ENCODE measurements at regions not wholly inside any gene's neighbourhood (a gene's known extent, or its start where the extent isn't known, plus 50 kb on each side); places are given as distances from the start of the nearest gene placed in this dataset.
"Not testable (repeated sequence)": the region's sequence is repeated elsewhere in the genome, so short reads cannot be mapped to it uniquely, and the experiment has no call there.

DNA sequence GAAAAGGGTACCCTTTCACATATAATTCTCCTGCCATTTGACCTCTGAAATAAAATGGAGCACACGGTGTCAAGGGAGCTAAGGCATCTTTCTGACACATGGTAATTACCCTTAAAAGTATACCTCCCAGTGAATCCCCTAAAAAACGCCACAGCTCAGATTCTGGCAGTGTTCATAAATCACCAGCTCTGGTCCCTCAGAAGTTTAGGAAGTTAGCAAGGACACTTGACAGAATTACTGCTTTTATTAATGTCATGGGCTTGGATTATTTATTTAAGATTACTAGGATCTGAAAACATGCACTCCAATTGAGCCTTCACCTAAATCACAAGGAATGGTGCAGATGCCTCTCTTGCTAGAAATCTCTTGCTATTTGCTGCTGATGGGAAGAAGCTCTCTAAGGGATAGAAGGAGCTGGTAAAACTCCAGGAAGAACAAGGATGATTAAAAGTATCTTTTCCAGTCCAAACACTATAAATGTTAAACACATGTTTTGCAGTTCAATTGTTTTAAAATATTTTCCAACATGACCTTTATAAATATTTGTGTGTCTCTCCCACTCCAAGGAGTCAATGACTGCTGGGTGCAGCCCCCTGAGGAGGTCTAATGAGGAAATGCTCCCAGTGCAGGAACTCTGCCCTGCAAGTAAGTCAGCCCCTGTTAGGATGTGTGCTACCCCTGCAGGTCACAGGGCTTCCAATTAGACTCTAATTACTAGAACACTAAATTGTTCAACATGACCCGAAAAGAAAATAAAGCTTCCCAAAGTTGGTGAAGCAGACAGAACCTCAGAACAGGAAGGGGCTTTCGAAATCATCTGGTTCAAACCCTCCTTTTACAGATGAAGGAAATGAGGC lies 230.3 kb downstream of the TFAP2A start:
- in situ Hi-C loops (cut with MboI; ENCODE audit: low sequenced_read_pairs), result no loop called here

- in situ Hi-C loops (cut with MboI; ENCODE audit: low sequenced_read_pairs), result no loop called here
Measured at GRCh38 chr6:10180138-10181074, 234.5 kb downstream of the TFAP2A start.

DNA sequence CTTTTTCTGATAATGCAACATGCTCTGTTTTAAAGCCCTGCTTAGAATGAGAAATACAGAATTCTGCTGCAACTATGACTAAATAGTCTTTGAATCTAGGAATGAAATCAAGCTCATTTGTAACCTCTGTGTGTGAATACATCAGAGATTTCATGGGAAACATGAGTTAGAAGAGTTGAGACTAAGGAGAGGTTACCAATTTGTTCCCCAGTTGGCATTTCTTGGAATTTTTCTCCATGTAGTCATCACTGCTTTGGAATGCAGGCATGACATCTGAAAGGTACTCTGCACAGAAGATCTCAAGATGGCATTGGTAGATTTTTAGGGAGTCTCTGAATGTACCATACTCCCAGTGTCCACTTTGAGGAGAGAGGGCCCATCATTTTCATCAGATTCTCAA lies 237.2 kb downstream of the TFAP2A start:
- in situ Hi-C loops (cut with MboI; ENCODE audit: low sequenced_read_pairs), result no loop called here

- in situ Hi-C loops (cut with MboI; ENCODE audit: low sequenced_read_pairs), result no loop called here
Measured at GRCh38 chr6:10175362-10175761, 239.5 kb downstream of the TFAP2A start.

- in situ Hi-C loops (cut with MboI; ENCODE audit: low sequenced_read_pairs), result no loop called here
Measured at GRCh38 chr6:10174761-10175160, 240.1 kb downstream of the TFAP2A start.

DNA sequence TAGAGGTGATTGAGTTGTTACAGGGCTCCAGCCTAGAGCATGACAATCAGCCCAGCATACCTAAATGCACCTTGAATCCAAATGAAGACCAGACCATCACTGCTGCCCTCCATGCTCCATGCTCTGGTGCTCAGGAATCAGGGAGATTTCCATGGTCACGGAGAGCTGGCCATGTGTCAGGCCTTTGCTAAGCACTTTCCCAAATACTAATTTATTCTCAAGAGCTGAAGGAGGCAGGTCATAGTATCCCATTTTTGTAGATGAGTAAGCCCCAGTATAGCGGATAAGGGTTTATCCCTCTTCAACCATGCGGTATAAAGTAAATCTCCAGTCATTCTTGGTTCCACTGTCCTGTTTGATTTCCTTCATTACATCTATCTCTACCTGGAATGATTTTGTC lies 240.8 kb downstream of the TFAP2A start:
- in situ Hi-C loops (cut with MboI; ENCODE audit: low sequenced_read_pairs), result no loop called here

DNA sequence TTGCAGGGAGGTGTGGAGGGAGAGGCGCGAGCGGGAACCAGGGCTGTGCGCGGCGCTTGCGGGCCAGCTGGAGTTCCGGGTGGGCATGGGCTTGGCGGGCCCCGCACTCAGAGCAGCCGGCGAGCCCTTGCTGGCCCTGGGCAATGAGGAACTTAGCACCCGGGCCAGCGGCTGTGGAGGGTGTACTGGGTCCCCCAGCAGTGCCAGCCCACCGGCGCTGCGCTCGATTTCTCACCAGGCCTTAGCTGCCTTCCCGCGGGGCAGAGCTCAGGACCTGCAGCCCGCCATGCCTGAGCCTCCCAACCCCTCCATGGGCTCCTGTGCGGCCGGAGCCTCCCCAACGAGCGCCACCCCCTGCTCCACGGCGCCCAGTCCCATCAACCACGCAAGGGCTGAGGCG lies 243.2 kb downstream of the TFAP2A start:
- in situ Hi-C loops (cut with MboI; ENCODE audit: low sequenced_read_pairs), result not testable (repeated sequence)

DNA sequence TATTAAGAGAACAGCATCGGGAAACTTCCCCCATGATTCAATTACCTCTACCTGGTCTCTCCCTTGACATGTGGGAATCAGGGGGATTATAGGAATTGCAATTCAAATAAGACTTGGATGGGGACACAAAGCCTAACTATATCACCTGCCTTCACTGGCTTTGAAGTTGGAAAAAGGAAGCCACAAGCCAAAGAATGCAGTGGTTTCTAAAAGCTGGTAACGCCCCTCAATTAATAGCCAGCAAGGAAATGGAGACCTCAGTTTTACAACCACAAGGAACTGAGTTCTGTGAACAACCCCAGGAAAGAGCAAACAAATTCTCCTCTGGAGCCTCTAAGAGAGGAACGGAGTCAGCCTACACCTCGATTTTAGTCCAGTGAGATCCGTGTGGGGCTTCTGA lies 244.1 kb downstream of the TFAP2A start:
- in situ Hi-C loops (cut with MboI; ENCODE audit: low sequenced_read_pairs), result no loop called here

DNA sequence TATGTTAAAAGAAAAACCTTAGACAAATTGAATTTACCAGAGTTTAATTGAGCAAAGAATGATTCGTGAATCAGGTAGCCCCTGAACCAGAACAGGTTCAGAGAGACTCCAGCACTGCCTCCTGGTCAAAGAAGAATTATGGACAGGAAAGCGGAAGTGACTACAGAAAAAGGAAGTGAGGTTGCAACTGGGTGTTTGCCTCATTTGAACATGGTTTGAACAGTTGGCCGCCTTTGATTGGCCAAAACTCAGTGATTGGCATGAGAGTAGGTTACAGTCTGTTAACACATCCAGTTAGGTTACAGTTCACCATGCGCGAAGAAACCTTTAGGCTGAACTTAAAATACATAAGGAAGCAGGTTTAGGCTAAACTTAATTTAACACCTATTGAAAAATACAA lies 248.8 kb downstream of the TFAP2A start:
- in situ Hi-C loops (cut with MboI; ENCODE audit: low sequenced_read_pairs), result no loop called here

DNA sequence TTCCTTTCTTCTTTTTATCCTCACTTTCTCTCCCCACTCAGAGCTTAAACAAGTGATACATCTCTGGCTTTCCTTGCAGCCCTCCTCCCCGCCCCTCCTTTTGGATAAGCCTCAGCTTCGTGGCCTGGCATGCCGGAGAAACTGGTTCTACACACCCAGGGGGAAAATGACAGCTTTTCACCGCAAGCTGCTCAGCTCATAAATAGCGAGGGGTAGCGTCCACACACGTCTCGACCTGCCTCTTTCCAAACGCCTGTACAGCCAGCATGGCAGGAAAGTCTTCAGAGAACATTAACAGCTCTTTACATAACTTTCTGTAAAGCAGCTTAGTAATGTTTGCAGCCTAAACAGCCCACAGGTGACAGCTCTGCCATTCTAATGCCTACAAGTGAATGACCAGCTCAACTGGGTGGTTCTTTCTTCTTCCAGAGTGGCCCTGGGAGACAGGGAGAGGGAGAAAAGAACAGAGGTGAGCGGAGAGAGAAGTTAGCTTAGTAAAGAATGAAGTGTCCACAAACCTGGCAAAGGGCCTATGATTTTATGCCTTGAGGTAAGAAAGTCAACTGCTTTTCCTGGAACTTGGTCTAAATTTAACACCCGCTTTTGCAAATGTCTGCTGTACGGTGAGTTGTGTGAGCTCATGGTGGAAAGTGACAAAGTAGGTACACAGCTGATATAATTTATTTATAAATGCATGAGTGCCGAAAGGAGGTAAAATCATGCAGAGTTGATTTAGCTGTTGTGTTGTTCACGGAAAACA lies 251.5 kb downstream of the TFAP2A start:
- in situ Hi-C loops (cut with MboI; ENCODE audit: low sequenced_read_pairs), result no loop called here

GRCh38 chr6:10156875-10157274 lies 258.0 kb downstream of the TFAP2A start:
- in situ Hi-C loops (cut with MboI; ENCODE audit: low sequenced_read_pairs), result no loop called here

GRCh38 chr6:10154251-10154650 lies 260.6 kb downstream of the TFAP2A start:
- in situ Hi-C loops (cut with MboI; ENCODE audit: low sequenced_read_pairs), result no loop called here

GRCh38 chr6:10151144-10151915 lies 263.5 kb downstream of the TFAP2A start:
- in situ Hi-C loops (cut with MboI; ENCODE audit: low sequenced_read_pairs), result no loop called here

- in situ Hi-C loops (cut with MboI; ENCODE audit: low sequenced_read_pairs), result no loop called here
Measured at GRCh38 chr6:10149603-10150002, 265.3 kb downstream of the TFAP2A start.

- in situ Hi-C loops (cut with MboI; ENCODE audit: low sequenced_read_pairs), result no loop called here
Measured at GRCh38 chr6:10146715-10147451, 268.0 kb downstream of the TFAP2A start.

DNA sequence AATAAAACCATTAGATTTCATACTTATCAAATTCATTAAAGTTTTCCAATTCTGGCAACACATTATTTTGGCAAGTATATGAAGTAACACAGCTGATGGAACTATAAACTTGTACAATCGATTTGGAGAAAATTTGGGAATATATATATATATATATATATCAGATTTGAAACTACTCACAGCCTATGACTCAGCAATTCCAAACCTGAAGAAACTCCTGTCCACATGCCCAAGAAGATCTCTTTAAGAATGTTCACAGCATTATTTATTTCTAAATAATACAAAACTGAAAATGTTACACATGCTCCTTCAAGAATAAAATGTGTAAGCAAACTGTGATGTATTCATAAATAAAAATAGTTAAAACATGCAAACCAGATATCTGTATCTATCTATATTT lies 270.1 kb downstream of the TFAP2A start:
- in situ Hi-C loops (cut with MboI; ENCODE audit: low sequenced_read_pairs), result no loop called here

- in situ Hi-C loops (cut with MboI; ENCODE audit: low sequenced_read_pairs), result no loop called here
Measured at GRCh38 chr6:10141746-10142443, 273.0 kb downstream of the TFAP2A start.

- in situ Hi-C loops (cut with MboI; ENCODE audit: low sequenced_read_pairs), result no loop called here
Measured at GRCh38 chr6:10140824-10141223, 274.1 kb downstream of the TFAP2A start.

DNA sequence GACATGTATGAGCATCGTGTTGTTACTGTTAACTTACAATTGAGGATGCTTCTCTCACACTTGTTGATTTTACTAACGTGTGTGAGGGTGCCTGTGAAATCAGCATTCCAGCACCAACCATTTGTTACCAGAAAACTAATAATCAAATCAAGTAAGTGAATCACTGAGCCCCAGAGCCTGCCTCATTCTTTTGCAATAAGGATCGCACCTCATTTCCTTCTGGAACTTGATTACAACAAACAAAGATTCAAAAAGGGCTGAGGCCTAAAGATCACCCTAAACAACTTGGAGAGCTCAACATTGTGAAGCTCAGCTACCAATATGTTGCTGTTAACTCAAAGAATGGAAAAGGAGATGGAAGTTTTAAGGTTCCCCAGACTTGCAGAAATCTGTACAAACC lies 274.7 kb downstream of the TFAP2A start:
- in situ Hi-C loops (cut with MboI; ENCODE audit: low sequenced_read_pairs), result no loop called here

All from HL-60/S4 treated with phorbol 12-myristate 13-acetate at 8.2 ng/mL for 4 days and 3 days (cell line).